ENCODE measurements at regions not wholly inside any gene's neighbourhood (a gene's known extent, or its start where the extent isn't known, plus 50 kb on each side); places are given as distances from the start of the nearest gene placed in this dataset.

DNA sequence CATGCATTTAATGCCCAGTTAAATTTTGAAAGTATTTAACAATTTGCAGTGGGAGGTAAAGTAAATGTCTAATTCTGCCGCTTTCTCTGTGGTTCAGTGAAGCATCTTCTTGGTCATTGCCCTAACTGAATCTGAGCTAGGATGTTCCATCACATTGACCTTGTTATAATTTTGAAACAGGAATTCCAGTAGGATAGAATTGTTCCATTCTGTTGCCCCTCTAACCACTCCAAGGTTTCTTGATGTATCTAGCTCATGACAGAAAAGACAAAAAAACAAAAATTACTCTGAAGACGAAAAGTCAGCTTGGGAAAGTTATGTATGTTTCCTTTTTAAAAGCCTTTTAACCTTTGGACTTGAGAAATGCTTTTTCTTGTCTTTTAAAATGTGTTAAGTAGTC, 297.0 kb upstream of the FAT1 start:
- intact Hi-C loops (cut with micrococcal nuclease), result no loop called here
- Mint-ChIP-seq H3K9me3 (peaks cover 1% of the 10 kb centered on the region), H3K4me3 (no peak overlapping the region), H3K36me3 (ENCODE audit: low read depth) (no peaks in the 10 kb centered on the region), H3K27ac (no peak overlapping the region), H3K27me3 (no peaks in the 10 kb centered on the region), H3K4me1 (no peaks in the 10 kb centered on the region)
- ATAC-seq (ENCODE audit: low read depth), result no peak
- CTCF ChIA-PET, result no interaction called here
- POLR2A ChIA-PET, result no interaction called here
- DNase-seq, result no peak
- TF ChIP-seq, protein P1, sequence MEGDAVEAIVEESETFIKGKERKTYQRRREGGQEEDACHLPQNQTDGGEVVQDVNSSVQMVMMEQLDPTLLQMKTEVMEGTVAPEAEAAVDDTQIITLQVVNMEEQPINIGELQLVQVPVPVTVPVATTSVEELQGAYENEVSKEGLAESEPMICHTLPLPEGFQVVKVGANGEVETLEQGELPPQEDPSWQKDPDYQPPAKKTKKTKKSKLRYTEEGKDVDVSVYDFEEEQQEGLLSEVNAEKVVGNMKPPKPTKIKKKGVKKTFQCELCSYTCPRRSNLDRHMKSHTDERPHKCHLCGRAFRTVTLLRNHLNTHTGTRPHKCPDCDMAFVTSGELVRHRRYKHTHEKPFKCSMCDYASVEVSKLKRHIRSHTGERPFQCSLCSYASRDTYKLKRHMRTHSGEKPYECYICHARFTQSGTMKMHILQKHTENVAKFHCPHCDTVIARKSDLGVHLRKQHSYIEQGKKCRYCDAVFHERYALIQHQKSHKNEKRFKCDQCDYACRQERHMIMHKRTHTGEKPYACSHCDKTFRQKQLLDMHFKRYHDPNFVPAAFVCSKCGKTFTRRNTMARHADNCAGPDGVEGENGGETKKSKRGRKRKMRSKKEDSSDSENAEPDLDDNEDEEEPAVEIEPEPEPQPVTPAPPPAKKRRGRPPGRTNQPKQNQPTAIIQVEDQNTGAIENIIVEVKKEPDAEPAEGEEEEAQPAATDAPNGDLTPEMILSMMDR (IDR thresholded peaks at IDR 0.05), result no peak

DNA sequence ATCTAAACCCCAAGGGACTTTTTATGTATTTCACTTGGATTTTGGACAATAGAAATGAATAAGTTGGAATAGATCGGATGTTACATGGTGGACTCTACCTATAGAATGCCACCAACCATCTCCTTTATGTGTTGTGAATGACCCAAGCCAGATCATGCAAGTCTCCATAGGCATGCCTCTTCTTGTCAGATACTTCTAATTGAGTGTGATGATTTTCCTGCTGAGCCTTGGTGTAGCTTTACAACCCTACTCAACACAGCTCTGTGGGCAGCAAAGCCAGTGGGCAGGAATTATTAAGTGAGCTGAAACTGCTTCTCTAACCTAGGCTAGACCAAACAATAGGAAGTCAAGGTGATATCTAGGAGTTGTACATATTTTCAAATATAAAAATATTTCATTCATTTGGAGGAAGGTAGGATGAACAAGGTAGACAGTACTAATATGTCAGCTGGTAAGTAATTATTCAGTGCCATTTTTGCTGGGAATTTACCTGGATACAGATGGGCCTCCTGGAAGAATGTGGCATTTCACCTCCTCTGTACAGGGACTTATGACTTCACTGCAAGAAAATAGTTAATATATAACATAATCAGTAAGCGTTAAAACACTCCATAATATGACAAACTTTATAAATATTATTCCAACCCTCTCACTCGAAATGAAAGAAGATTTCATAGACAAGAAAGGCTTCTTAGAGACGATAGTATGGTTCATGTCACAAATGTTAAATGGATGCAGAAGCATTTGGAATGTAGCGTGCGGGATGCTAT, 298.0 kb upstream of the FAT1 start:
- H3K4me3 Mint-ChIP-seq, result no peak overlapping the region
- intact Hi-C loops (cut with micrococcal nuclease), result no loop called here
- no peaks in the 10 kb centered on the region for H3K4me1 Mint-ChIP-seq
- ChIA-PET POLR2A (no interaction called here), CTCF (no interaction called here)
- DNase-seq (no peak), ATAC-seq (ENCODE audit: low read depth) (no peak)
- no peaks in the 10 kb centered on the region for H3K36me3 Mint-ChIP-seq (ENCODE audit: low read depth)
- no peaks in the 10 kb centered on the region for H3K27me3 Mint-ChIP-seq
- H3K9me3 Mint-ChIP-seq, result no peaks in the 10 kb centered on the region
- no peak overlapping the region for H3K27ac Mint-ChIP-seq
- TF ChIP-seq, protein P1 (IDR thresholded peaks at IDR 0.05), result no peak

DNA sequence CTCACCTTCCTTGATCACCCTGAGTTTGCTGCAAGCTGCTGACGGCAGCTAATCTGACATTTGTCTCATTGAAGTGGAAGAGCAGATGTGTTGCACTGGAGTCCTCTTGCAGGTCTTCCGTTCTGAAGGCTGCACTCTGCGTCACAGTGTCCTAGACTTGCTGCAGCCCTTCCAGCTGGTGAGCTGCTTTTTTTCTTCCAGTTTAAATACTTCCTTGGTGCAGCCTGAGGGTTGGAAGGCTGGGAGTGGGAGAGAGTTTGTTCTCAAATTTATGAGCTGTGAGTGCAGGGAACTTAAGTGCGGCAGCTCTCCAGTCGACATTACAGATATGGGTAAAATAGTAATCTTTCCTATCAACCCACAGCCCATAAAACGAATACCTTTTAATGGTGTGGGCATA, 303.6 kb upstream of the FAT1 start:
- Mint-ChIP-seq H3K4me3 (no peak overlapping the region), H3K36me3 (ENCODE audit: low read depth) (no peaks in the 10 kb centered on the region), H3K9me3 (peaks cover 6% of the 10 kb centered on the region), H3K4me1 (no peaks in the 10 kb centered on the region), H3K27me3 (no peaks in the 10 kb centered on the region), H3K27ac (no peak overlapping the region)
- POLR2A ChIA-PET, result no interaction called here
- intact Hi-C loops (cut with micrococcal nuclease), result no loop called here
- CTCF ChIA-PET, result no interaction called here
- TF ChIP-seq, protein P1 (IDR thresholded peaks at IDR 0.05), result no peak
- ATAC-seq (ENCODE audit: low read depth) (no peak), DNase-seq (no peak)

DNA sequence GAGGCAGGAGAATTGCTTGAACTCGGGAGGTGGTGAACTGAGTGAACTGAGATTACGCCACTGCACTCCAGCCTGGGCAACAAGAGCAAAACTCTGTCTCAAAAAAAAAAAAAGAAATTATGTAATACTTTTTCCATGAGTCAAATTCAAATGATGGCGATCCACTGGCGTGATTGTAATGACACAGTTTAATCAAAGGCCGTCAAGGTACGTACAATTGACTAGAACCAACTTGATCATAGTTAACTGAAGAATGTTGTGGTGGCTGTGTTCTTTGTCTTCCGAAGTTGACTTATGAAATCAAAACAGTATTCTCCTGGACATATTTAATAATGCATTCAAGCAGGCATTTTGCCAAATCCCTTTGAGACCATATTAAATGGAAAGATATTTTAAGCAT, 318.6 kb upstream of the FAT1 start:
- POLR2A ChIA-PET, result no interaction called here
- no peaks in the 10 kb centered on the region for H3K4me1 Mint-ChIP-seq
- ATAC-seq (ENCODE audit: low read depth), result no peak
- no peak overlapping the region for H3K4me3 Mint-ChIP-seq
- intact Hi-C loops (cut with micrococcal nuclease), result no loop called here
- H3K9me3 Mint-ChIP-seq, result peaks cover 7% of the 10 kb centered on the region
- H3K27me3 Mint-ChIP-seq, result no peaks in the 10 kb centered on the region
- CTCF ChIA-PET, result no interaction called here
- no peak overlapping the region for H3K27ac Mint-ChIP-seq
- no peak for DNase-seq
- no peaks in the 10 kb centered on the region for H3K36me3 Mint-ChIP-seq (ENCODE audit: low read depth)
- TF ChIP-seq, protein P1 (IDR thresholded peaks at IDR 0.05), result no peak

DNA sequence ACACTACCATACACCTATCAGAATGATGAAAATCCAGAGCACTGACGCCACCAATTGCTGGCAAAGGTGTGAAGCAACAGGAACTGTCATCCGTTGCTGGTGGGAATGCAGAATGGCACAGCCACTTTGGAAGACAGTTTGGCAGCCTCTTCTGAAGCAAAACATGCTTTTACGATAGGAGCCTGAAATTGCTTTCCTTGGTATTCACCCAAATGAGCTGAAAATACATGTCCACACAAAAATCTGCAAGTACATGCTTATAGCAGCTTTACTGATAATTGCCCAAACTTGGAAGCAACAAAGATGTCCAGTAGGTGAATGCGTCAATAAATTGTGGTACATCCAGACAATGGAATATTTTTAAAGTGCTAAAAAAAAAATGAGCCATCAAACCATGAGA, 322.8 kb upstream of the FAT1 start:
- Mint-ChIP-seq H3K36me3 (ENCODE audit: low read depth) (no peaks in the 10 kb centered on the region), H3K27ac (no peak overlapping the region), H3K4me1 (no peaks in the 10 kb centered on the region), H3K9me3 (peaks cover 10% of the 10 kb centered on the region), H3K4me3 (no peak overlapping the region), H3K27me3 (no peaks in the 10 kb centered on the region)
- ChIA-PET POLR2A (no interaction called here), CTCF (no interaction called here)
- DNase-seq (no peak), ATAC-seq (ENCODE audit: low read depth) (no peak)
- TF ChIP-seq, protein P1 (IDR thresholded peaks at IDR 0.05), result no peak
- intact Hi-C loops (cut with micrococcal nuclease), result no loop called here
